Right renal cortex interstitium (tissue), 3 donors: ENCODE measurements at regions not wholly inside any gene's neighbourhood (a gene's known extent, or its start where the extent isn't known, plus 50 kb on each side); places are given as distances from the start of the nearest gene placed in this dataset.

ENCODE experiments used
- DNase-seq, 3 donors: peaks; one replicate each; pipeline ENCODE4 v3.0.0-alpha.2; 2013; ENCODE audit warnings: low read depth in 3 of 3, low spot score in 2 of 3

DNA sequence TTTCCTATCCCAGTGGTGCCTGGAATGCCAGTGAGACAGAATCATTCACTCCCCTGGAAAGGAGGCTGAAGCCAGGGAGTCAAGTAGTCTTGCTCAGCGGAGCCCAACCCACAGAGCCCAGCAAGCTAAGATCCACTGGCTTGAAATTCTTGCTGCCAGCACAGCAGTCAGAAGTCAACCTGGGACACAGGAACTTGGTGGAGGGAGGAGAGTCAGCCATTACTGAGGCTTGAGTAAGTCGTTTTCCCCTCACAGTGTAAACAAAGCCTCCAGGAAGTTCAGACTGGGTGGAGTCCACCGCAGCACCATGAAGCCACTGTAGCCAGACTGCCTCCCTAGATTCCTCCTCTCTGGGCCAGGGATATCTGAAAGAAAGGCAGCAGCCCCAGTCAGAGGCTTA, 283.2 kb upstream of the CPEB2 start:
- DNase-seq: no peak

DNA sequence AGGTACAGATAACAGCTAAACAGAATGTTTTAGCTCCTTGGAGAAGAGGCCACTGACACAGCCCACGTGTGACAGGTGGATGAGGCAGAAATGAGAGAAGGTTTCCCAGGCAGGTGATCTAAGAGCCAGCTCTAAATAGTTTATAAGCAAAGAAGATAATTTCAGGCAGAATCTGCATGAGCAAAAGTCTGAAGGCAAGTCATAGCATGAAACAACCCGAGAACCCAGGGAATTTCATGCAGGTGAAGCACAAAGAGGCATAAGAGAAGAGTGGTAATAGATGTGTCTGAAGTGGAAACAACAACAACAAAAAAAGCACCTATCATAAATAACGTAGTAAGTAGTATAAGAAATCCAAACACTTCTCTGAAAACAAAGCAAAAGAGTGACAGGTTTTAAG, 275.8 kb upstream of the CPEB2 start:
- no peak for DNase-seq

DNA sequence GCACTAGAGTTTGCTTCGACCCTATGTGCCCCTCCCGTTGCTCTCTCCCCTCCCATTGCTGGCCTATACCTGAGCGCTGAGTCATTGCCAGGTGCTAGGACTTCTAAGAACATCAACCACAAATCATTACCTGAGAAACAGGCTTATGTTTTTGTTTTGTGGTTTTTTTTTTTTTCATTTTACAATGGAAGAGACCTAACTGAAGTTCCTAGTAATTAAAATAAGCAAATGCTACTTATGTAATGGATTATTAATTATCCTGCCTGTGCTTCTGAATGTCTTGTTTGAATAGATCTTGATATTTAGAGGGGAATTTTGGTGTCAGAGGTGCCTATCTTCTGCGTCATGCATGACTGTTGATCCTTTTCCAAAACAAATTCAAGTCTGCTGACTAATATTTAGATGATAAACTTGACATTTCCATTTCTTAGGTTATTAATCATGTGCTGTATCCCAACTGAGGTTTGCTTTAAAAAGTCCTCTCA, 275.4 kb upstream of the CPEB2 start:
- DNase-seq: no peak

DNA sequence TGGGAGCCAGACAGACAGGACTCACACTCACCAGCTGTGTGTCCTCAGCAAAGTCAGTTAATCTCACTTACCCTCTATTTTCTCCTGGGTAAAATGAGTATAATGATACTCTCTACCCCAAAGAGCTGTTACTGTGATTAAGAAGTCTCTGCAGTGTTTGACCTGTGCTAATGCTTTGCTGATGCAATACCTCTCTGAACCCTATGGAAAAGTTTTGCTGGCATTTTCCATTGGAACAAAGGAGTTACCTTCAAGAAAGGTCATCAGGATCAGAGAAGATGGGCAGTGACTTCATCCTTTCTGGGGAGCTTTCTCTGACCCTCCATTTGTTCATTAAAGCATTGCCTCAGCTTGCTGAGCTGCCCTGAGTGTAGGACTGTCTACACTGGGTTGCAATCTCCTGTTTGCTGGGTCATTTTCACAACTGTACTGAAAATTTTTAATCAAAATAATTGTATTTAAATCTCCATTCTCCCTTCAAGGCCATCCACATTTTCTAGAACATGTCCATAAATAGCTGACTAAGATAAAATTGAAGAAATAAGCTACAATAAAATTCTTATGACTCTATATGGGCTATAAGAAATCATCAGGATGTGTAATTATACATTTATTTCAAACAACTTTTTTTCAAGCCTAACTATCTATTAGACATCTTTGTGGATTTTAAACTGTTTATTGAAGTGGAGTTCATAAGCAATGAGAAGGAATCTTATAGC, 272.8 kb upstream of the CPEB2 start:
- no peak for DNase-seq

DNA sequence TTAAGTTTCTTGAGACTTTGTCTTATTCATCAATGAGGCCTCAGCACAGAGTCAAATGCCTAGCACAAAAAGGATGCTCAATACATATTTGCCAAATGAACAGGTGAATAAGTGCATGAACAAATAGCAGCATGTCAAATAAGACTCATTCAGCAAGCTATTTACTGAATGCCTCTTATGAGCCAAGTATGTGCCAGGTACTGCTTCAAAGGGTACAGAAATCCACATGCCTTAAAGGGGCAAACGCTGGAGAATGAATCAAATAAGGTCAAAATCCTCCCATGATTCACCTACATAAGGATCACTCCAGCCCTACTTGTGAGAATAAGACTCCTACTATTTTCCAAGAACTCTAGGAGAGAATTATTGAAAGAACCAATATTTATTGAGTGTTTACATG, 260.2 kb upstream of the CPEB2 start:
- no peak for DNase-seq

DNA sequence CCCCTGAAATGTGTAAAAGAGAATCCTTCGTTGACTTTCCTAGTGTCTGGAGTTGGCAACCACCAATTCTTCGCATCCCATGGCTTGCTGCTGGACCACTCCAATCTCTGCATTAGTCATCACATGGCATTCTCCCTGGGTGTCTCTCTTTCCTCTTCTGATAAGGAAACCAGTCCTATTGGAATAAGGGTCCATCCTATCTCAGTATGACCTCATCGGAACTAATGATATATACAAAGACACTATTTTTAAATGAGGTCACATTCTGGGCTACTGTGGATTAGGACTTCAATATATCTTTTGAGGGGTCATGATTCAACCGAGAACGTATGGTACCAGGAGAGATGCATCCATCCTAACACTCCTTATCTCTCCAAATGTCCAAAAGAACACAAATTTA, 259.1 kb upstream of the CPEB2 start:
- no peak for DNase-seq

DNA sequence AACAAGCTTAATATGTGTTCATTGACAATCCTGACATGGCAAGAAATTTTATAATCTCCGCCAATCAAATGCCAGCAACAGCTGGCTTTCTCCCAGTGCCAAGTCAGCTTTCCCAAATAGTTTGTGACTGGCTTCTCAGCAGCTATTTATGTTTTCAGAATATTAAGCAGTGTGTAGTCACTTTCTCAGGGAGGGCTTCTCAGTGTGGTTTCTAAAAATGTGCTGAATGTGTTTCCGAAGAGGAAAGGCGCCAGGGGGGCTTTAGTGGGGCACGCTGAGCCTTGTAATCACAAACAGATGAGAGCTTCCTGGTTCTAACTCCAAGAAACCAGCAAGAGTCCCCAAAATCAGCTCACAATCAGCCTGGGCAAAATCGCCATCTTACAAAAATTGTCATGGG, 258.7 kb upstream of the CPEB2 start:
- DNase-seq: no peak

DNA sequence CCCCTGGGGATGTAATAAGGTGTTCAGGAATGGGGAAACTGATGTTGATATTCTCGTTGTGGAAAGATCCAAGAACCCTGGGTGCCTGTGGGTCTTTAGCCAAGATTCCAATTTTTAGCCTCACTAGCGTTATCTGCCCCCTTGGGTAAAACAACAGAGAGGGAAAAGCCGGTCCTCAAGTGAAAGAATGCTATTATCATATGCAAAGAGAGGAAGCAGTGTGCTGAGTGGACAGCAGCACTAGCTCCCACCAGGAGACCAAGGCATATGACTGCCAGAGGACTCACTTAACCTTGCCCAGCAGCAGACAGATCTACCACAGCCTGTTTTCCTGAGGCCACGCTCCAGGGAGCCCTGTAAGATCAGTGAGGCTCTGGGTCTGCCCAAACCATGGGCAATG, 257.9 kb upstream of the CPEB2 start:
- DNase-seq: no peak

DNA sequence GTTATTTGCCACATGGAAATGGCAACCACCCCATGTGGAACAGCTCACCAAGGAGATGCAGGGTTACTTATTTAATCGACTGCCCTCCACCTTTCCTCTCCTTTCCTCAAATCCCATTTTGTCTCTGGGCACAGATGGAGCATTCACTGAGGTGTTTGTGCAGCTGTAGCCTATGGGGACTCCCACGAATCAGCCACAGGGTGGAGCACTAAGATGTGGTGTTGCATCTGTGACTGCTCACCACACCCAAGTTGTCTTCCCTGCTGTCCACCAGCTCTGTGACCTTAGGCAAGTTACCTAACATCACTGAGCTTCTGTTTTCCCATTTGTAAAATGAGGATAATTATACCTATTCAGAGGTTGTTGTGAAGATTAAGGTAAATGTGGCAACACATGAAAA, 252.4 kb upstream of the CPEB2 start:
- DNase-seq: no peak

DNA sequence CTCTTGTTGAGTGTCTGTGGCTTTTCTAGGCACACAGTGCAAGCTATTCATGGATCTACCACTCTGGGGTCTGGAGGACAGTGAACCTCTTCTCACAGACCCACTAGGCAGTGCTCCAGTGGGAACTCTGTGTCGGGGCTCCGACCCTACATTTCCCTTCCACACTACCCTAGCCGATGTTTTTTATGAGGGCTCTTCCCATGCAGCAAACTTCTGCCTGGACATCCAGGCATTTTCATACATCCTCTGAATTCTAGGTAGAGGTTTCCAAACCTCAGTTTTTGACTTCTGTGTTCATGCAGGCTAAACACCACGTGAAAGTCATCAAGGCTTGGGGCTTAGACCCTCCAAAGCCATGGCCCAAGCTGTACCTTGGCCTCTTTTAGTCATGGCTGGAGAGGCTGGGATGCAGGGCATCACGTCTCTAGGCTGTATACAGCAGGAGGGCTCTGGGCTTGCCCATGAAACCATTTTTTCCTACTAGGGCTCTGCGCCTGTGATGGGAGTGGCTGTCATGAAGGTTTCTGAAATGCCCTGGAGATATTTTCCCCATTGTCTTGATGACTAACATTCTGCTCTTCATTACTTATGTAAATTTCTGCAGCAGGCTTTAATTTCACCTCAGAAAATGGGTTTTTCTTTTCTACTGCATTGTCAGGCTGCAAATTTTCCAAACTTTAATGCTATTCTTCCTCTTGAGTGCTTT, 249.8 kb upstream of the CPEB2 start:
- no peak for DNase-seq

DNA sequence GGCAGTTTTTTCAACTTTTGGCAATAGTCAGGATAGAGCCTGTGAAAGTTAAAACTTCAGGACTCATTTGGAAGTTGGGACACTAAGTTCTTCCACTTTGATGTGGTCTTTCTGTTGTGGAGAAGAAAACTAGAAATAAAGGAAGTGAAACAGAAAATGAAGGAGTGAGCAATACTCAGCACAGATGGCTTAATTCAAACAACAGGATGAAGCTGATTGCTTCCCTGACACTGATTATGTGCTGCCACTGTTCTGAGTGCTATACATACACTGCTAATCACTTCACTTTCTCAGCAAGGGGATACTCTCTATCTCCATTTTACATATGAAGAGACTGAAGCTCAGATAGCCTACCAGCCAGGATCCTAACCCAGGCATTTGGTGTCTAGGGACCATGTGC, 235.1 kb upstream of the CPEB2 start:
- DNase-seq: no peak

DNA sequence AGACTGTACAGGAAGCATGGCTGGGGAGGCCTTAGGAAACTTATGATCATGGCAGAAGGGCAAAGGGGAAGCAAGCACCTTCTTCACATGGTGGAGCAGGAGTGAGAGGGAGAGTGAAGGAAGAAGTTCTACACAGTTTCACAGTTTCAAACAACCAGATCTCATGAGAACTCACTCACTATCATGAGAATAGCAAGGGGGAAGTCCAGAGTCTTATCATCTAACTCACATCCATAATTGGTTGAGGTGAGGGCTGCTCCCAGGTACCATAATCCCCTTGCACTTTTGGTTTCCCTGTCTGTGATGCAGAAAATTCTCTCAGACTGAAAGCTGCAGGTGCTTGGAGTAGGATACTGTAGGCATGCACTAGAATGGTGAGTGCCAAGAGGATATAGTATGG, 233.8 kb upstream of the CPEB2 start:
- DNase-seq: no peak

DNA sequence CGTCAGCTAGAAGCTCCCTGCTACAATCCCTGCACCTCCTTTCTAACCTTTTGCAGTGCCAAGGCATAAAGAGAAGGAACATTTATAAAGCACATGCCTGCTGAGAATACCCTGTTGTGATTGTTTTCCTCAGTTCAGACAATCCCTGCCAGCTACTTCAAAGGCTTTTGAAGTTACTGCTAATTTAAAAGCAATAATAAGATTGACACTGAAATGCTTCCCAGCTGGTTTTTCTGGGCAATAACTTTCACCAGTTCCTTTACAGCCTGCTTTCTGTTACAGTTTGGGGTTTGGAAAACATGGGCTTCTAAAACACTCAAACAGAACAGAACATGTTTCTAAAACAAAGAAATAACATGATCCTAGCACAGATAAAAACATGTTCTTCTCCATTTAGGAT, 232.3 kb upstream of the CPEB2 start:
- no peak for DNase-seq

DNA sequence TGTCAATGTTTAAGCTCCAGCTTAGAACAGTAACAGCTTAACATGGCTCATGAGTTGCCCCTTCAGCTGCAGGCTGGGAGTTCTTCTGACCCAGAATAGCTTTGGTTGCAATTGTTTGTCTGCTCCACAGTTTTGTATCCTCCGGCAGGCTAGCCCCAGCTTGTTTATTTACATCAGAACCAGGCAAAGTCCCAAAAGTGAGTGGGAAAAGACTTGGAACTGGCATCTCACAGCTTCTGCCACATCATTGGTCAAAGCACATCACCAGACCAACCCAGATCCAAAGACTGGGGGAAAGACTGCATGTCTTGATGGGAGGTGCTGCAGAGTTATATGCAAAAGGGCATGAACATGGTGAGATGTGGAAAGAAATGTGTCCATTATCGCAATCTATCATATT, 231.2 kb upstream of the CPEB2 start:
- no peak for DNase-seq

DNA sequence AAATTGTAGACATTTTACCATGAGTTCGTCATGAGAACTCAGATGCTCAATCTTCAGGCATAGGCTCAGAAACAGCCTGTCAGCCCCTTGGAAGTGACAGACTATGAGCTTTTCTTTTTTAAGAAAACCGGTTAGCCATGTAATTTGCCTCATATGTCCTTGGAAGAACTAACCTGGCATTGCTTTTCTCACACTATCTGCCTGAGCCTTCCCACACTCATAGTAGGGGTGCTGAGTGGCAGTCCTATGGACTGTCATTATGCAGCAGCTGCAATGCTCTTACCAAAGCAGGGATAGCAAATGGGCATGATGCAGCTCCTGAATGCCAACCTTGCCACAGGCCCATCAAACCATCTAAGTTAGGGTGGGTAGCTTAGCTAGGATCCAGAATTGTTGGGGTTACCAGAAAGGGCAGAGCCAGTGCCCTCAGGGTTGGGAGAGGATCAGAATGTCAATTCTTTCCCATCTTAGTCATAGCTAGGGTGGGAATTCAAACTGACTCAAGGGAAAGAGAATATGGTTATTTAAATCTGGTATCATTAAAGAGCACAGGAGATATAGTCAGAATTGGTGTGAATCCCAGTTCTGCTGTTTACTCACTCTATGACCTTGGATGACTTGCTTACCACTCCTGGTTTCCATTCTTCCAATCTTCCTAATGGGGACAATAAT, 230.6 kb upstream of the CPEB2 start:
- DNase-seq: no peak

DNA sequence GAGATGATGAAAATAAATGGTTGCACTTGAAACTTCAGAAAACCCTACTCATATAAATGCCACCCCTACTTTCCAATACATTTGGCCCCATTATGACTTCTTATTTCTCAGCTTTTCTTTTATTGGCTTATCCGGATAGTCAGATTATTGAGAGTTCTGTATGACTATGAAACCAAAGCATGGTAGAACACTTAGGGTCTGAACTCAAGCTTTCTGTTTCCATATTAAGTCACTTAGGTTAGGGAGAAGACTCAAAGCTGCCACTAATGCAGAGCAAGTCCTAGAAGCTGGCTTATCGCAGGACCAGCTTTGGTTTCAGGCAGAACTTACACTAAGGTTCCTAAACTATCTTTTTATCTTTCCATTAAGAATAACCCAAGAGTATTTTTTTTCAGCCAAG, 229.9 kb upstream of the CPEB2 start:
- DNase-seq: no peak

DNA sequence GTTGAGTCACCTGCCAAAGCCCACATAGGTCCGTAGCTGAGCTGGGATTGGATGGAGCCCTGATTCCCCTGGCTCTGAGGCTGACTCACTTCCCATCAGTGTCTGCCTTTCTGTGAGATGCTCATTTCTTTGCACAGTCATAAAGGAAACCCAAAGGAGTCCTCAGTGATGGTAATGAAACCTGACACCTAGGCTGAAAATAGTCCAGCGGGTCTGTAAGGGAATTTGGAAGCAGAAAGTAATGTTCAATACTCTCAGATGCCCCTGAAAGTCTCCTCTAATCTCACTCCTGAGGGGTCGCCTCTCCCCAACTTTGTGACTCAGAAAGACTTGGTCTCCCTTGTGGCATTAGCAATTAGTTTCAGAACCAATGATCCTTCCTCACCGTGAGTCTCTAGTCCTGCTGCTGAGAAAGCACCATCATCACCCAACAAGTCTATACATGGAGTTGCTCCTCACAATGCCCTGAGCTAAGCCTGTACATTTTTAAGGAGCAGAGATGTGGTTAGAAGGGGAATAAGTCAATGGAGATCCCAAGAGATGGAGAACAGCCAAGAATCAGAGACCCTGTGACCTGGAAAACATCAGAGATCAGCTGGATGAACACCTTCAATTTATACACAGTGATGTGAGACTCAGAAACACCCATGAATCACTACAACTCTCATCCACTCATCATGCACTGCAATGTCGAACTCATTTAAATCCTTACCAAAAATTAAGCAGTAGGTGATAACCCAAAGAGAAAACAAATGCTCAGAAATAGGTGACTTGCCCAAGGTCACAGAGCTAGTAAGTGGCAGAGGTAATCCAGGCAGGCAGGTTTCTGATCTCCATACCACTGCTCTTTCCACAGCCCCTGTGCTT, 219.0 kb upstream of the CPEB2 start:
- no peak for DNase-seq

DNA sequence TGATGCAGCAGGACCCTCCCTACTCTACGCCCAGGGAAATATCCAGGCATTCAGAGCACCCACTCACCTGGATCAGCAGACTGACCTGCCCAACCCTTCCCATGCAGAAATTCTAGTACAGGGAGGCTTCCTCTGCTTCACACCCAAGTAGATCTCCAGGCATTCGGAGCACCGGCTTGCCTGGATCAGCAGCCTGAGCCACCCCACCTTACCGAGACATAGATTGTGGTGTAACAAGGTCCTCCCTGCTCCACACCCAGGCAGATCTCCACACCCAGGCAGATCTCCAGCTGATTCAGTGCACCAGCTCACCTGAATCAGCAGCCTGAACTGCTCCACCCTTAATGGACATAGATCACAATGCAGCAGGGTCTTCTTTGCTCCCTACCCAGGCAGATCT, 215.1 kb upstream of the CPEB2 start:
- DNase-seq: no peak

DNA sequence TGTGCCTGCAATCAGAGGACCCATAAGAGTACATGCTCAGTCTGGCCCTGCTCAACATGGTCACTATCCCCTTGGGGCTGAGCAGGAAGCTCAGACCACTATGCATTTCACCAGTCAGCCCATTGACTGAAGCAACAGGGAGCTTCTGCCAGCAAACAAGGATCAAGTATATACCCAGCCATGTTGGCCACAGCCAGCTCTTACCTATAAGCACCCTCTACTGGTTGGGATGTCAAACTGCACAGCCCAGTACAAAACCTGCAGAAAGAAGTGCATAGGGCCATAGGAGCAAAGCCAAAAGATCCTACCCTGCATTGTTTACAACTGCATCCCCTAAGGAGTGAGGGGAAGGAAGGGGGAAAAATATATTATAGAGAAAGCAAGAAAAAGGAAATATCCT, 214.4 kb upstream of the CPEB2 start:
- DNase-seq: no peak

DNA sequence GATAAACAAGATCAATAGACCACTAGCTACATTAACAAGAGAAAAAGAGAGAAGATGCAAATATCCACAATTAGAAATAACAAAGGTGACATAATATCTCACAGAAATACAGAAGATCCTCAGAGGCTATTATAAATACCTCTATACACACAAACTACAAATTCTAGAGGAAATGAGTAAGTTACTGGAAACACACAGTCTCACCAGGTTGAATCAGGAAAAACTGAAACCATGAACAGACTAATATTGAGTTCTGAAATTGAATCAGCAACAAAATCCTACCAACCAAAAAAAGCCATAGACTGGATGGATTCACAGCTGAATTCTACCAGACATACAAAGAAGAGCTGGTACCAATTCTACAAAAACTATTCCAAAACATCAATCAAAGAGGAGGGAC, 211.8 kb upstream of the CPEB2 start:
- DNase-seq: no peak

DNA sequence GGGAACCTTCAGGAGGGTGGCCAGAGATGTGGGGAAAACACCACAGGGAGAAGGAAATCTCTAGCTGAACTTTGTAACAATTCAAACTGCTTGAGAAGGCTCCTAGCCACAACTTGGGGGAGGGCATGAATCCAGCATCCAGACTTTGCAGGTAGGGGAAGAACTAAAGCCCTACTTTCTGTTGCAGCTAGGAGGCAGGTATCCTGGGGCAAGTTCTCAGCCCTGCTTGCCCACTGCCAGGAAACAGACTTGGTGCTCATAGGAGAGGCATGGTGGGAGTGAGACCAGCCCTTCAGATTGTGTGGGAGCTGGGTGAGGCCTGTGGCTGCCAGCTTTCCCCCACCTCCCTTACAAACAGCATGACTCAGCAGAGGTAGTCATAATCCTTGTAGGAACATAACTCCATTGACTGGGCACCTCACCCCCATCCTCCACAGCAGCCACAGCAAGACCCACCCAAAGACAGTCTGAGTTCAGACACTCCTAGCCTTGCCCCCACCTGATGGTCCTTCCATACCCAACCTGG, 209.5 kb upstream of the CPEB2 start:
- DNase-seq: no peak
